ENCODE measurements at regions not wholly inside any gene's neighbourhood (a gene's known extent, or its start where the extent isn't known, plus 50 kb on each side); places are given as distances from the start of the nearest gene placed in this dataset.

DNA sequence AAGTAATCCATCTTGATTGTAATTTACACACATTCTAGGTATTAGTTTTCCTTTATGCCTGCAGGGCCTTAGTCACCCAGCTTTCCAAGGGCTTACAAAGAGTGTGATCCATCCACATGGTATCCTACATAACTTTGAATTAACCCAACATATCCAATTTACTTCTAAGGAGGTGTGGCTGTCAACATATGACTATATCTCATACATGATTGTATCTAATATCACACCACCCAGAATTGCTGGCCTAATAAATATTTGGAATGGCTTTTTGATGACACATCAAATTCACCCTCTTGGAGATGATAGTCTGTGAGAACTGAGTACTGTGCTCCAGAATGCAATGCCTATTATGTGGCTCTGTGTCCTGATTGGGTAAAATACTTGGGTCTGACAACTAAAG, 363.3 kb upstream of the GRIN3A start:
- POLR2A ChIA-PET (ENCODE audit: unreplicated experiment), result no interaction called here
- Histone ChIP-seq H3K4me3 (no peak overlapping the region), H3K27ac (no peak overlapping the region), H3K36me3 (ENCODE audit: low read depth) (no peaks in the 10 kb centered on the region), H2AFZ (no peak overlapping the region), H3K27me3 (ENCODE audit: insufficient read depth, low read depth) (no peaks in the 10 kb centered on the region), H3K79me2 (ENCODE audit: low read depth) (no peaks in the 10 kb centered on the region), H3K9me3 (ENCODE audit: insufficient read depth, low read depth) (no peaks in the 10 kb centered on the region), H3K4me1 (replicated peaks; ENCODE audit: insufficient read depth) (no peaks in the 10 kb centered on the region), H3K4me2 (no peak overlapping the region), H3K9me2 (ENCODE audit: insufficient read depth) (no peaks in the 10 kb centered on the region), H4K20me1 (ENCODE audit: insufficient read depth) (no peaks in the 10 kb centered on the region), H3F3A (ENCODE audit: insufficient read depth, low read depth) (no peaks in the 10 kb centered on the region)
- TF ChIP-seq, protein P1, sequence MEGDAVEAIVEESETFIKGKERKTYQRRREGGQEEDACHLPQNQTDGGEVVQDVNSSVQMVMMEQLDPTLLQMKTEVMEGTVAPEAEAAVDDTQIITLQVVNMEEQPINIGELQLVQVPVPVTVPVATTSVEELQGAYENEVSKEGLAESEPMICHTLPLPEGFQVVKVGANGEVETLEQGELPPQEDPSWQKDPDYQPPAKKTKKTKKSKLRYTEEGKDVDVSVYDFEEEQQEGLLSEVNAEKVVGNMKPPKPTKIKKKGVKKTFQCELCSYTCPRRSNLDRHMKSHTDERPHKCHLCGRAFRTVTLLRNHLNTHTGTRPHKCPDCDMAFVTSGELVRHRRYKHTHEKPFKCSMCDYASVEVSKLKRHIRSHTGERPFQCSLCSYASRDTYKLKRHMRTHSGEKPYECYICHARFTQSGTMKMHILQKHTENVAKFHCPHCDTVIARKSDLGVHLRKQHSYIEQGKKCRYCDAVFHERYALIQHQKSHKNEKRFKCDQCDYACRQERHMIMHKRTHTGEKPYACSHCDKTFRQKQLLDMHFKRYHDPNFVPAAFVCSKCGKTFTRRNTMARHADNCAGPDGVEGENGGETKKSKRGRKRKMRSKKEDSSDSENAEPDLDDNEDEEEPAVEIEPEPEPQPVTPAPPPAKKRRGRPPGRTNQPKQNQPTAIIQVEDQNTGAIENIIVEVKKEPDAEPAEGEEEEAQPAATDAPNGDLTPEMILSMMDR (conservative IDR thresholded peaks at IDR 0.05), result no peak
- no peak for TF ChIP-seq EZH2 (IDR thresholded peaks at IDR 0.05; ENCODE audit: low read depth)
- CTCF ChIA-PET, result no interaction called here
- intact Hi-C loops (cut with micrococcal nuclease; ENCODE audit: unreplicated experiment), result no loop called here
- no TSS peak for BruUV-seq (replicated peaks)
- DNase-seq, result no peak

DNA sequence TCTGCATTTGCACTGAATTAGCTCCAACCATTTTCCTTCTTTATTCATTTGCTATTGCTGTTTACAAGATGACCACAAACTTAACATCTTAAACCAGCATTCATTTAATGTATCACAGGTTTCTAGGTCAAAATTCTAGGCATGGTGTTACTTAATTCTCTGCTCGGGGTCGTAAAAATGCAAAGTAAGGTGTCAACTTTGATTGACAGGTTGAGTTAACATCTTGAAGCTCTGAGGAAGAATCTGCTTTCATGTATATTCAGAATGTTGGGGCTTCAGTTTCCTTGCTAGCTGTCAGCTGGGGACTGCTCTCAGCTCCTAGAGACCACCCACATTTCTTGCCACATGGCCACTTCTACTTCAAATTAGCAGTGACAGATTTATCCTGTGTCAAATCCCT, 348.7 kb upstream of the GRIN3A start:
- ChIA-PET CTCF (no interaction called here), POLR2A (ENCODE audit: unreplicated experiment) (no interaction called here)

DNA sequence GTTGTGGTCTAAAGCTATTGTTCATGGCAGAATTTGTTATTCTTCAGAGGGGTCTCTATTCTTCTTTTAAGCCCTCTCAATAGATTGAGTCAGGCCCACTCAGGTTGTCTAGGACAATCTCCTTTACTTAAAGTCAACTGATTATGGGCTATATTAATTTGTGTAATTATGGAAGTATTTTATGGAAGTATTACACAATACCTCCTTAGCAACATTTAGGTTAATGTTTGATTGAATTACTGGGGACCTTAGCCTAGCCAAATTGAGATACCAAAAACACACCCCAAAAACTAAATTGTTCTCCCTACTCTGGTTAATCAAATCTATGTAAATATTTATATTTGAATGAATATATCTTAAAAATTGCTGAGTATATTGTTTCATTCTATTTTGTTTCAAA, 347.1 kb upstream of the GRIN3A start:
- H3K4me1 ChIP-seq (replicated peaks; ENCODE audit: insufficient read depth), result no peaks in the 10 kb centered on the region
- H3K9me2 ChIP-seq (ENCODE audit: insufficient read depth), result peaks cover 5% of the 10 kb centered on the region; the same call in 1 of the 2 replicates
- no peaks in the 10 kb centered on the region for H3K27me3 ChIP-seq (ENCODE audit: insufficient read depth, low read depth)
- H2AFZ ChIP-seq, result no peak overlapping the region
- no peaks in the 10 kb centered on the region for H3F3A ChIP-seq (ENCODE audit: insufficient read depth, low read depth)
- no TSS peak for BruUV-seq (replicated peaks)
- no peak overlapping the region for H3K27ac ChIP-seq
- ChIA-PET CTCF (no interaction called here), POLR2A (ENCODE audit: unreplicated experiment) (no interaction called here)
- no peaks in the 10 kb centered on the region for H3K9me3 ChIP-seq (ENCODE audit: insufficient read depth, low read depth)
- no peak overlapping the region for H3K4me2 ChIP-seq
- DNase-seq, result no peak
- intact Hi-C loops (cut with micrococcal nuclease; ENCODE audit: unreplicated experiment), result no loop called here
- no peaks in the 10 kb centered on the region for H3K79me2 ChIP-seq (ENCODE audit: low read depth)
- no peaks in the 10 kb centered on the region for H4K20me1 ChIP-seq (ENCODE audit: insufficient read depth)
- H3K4me3 ChIP-seq, result no peak overlapping the region
- TF ChIP-seq, protein P1 (conservative IDR thresholded peaks at IDR 0.05), result no peak
- TF ChIP-seq EZH2 (IDR thresholded peaks at IDR 0.05; ENCODE audit: low read depth), result no peak
- H3K36me3 ChIP-seq (ENCODE audit: low read depth), result no peaks in the 10 kb centered on the region

More for the DNA sequence above, 348.7 kb upstream of the GRIN3A start:
- intact Hi-C loops (cut with micrococcal nuclease; ENCODE audit: unreplicated experiment), result no loop called here
- no peaks in the 10 kb centered on the region for H3K4me1 ChIP-seq (replicated peaks; ENCODE audit: insufficient read depth)
- H2AFZ ChIP-seq, result no peak overlapping the region
- H3K4me2 ChIP-seq, result no peak overlapping the region
- TF ChIP-seq, protein P1 (conservative IDR thresholded peaks at IDR 0.05), result no peak
- DNase-seq, result no peak
- no peaks in the 10 kb centered on the region for H4K20me1 ChIP-seq (ENCODE audit: insufficient read depth)
- no peaks in the 10 kb centered on the region for H3K27me3 ChIP-seq (ENCODE audit: insufficient read depth, low read depth)
- no peak overlapping the region for H3K4me3 ChIP-seq
- H3K36me3 ChIP-seq (ENCODE audit: low read depth), result no peaks in the 10 kb centered on the region
- no TSS peak for BruUV-seq (replicated peaks)
- H3K9me2 ChIP-seq (ENCODE audit: insufficient read depth), result peaks cover 5% of the 10 kb centered on the region; the same call in 1 of the 2 replicates
- no peaks in the 10 kb centered on the region for H3K79me2 ChIP-seq (ENCODE audit: low read depth)
- H3K27ac ChIP-seq, result no peak overlapping the region
- H3K9me3 ChIP-seq (ENCODE audit: insufficient read depth, low read depth), result no peaks in the 10 kb centered on the region
- no peaks in the 10 kb centered on the region for H3F3A ChIP-seq (ENCODE audit: insufficient read depth, low read depth)
